ENCODE measurements at regions not wholly inside any gene's neighbourhood (a gene's known extent, or its start where the extent isn't known, plus 50 kb on each side); places are given as distances from the start of the nearest gene placed in this dataset.

DNA sequence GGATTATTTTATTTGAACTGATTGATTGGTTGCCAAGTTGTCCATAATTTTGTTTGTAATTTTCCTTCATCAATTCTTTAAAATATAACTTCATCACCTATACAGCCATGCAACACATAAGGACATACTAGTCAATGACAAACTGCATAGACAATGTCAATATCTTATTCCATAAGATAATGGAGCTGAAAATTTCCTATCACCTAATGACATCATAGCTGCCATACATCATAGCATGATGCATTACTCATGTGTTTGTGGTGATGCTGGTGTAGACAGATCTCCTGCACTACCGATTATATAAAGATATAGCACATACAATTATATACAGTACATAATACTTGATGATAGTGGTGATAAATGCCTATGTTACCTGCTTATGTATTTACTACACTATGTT is 369.8 kb upstream of the NT5C1B start:
- 97% methylated on average over 1 of the region's 1 CpG for WGBS
- Histone ChIP-seq H3K9ac (ENCODE audit: low read depth in 1 of 2, low read length in 2 of 2) (no peak overlapping the region), H3K9me3 (ENCODE audit: control insufficient read depth in 4 of 4, low read length in 3 of 4) (no peaks in the 10 kb centered on the region), H3K27me3 (ENCODE audit: control insufficient read depth in 4 of 4, insufficient read depth in 4 of 4, low read length in 3 of 4) (no peaks in the 10 kb centered on the region), H3K27ac (ENCODE audit: low read depth in 1 of 2, low read length in 2 of 2) (no peak overlapping the region), H3K36me3 (ENCODE audit: control insufficient read depth in 4 of 4, insufficient read depth in 3 of 4, low read depth in 1 of 4, low read length in 3 of 4) (no peaks in the 10 kb centered on the region), H3K4me3 (ENCODE audit: low read depth in 1 of 3, low read length in 3 of 3) (no peak overlapping the region), H3K4me1 (ENCODE audit: control insufficient read depth in 4 of 4, insufficient read depth in 4 of 4, low read length in 3 of 4) (peaks cover 0 to 1% (median 0%) of the 10 kb centered on the region in 4 donors)
- DNase-seq (ENCODE audit: low spot score): no peak
- no peak for TF ChIP-seq RAD21 (IDR thresholded peaks at IDR 0.05)
- no peak for TF ChIP-seq JUND (IDR thresholded peaks at IDR 0.05)
- no peak for TF ChIP-seq HNF4G (IDR thresholded peaks at IDR 0.05)
- TF ChIP-seq TAF1 (conservative IDR thresholded peaks at IDR 0.05): no peak
- TF ChIP-seq, protein P1, sequence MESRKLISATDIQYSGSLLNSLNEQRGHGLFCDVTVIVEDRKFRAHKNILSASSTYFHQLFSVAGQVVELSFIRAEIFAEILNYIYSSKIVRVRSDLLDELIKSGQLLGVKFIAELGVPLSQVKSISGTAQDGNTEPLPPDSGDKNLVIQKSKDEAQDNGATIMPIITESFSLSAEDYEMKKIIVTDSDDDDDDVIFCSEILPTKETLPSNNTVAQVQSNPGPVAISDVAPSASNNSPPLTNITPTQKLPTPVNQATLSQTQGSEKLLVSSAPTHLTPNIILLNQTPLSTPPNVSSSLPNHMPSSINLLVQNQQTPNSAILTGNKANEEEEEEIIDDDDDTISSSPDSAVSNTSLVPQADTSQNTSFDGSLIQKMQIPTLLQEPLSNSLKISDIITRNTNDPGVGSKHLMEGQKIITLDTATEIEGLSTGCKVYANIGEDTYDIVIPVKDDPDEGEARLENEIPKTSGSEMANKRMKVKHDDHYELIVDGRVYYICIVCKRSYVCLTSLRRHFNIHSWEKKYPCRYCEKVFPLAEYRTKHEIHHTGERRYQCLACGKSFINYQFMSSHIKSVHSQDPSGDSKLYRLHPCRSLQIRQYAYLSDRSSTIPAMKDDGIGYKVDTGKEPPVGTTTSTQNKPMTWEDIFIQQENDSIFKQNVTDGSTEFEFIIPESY (IDR thresholded peaks at IDR 0.05): no peak
- TF ChIP-seq NR2F2 (IDR thresholded peaks at IDR 0.05): no peak
- TF ChIP-seq, protein P2, sequence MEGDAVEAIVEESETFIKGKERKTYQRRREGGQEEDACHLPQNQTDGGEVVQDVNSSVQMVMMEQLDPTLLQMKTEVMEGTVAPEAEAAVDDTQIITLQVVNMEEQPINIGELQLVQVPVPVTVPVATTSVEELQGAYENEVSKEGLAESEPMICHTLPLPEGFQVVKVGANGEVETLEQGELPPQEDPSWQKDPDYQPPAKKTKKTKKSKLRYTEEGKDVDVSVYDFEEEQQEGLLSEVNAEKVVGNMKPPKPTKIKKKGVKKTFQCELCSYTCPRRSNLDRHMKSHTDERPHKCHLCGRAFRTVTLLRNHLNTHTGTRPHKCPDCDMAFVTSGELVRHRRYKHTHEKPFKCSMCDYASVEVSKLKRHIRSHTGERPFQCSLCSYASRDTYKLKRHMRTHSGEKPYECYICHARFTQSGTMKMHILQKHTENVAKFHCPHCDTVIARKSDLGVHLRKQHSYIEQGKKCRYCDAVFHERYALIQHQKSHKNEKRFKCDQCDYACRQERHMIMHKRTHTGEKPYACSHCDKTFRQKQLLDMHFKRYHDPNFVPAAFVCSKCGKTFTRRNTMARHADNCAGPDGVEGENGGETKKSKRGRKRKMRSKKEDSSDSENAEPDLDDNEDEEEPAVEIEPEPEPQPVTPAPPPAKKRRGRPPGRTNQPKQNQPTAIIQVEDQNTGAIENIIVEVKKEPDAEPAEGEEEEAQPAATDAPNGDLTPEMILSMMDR (IDR thresholded peaks at IDR 0.05; ENCODE audit: low read depth, low read length, missing input control): no peak
- TF ChIP-seq, protein P3, sequence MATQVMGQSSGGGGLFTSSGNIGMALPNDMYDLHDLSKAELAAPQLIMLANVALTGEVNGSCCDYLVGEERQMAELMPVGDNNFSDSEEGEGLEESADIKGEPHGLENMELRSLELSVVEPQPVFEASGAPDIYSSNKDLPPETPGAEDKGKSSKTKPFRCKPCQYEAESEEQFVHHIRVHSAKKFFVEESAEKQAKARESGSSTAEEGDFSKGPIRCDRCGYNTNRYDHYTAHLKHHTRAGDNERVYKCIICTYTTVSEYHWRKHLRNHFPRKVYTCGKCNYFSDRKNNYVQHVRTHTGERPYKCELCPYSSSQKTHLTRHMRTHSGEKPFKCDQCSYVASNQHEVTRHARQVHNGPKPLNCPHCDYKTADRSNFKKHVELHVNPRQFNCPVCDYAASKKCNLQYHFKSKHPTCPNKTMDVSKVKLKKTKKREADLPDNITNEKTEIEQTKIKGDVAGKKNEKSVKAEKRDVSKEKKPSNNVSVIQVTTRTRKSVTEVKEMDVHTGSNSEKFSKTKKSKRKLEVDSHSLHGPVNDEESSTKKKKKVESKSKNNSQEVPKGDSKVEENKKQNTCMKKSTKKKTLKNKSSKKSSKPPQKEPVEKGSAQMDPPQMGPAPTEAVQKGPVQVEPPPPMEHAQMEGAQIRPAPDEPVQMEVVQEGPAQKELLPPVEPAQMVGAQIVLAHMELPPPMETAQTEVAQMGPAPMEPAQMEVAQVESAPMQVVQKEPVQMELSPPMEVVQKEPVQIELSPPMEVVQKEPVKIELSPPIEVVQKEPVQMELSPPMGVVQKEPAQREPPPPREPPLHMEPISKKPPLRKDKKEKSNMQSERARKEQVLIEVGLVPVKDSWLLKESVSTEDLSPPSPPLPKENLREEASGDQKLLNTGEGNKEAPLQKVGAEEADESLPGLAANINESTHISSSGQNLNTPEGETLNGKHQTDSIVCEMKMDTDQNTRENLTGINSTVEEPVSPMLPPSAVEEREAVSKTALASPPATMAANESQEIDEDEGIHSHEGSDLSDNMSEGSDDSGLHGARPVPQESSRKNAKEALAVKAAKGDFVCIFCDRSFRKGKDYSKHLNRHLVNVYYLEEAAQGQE (IDR thresholded peaks at IDR 0.05): no peak
- no peak for TF ChIP-seq FOXA1 (IDR thresholded peaks at IDR 0.05)
- TF ChIP-seq HNF4A (conservative IDR thresholded peaks at IDR 0.05): no peak
- TF ChIP-seq, protein P4, sequence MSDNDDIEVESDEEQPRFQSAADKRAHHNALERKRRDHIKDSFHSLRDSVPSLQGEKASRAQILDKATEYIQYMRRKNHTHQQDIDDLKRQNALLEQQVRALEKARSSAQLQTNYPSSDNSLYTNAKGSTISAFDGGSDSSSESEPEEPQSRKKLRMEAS (IDR thresholded peaks at IDR 0.05): no peak
- TF ChIP-seq, protein P5, sequence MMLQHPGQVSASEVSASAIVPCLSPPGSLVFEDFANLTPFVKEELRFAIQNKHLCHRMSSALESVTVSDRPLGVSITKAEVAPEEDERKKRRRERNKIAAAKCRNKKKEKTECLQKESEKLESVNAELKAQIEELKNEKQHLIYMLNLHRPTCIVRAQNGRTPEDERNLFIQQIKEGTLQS (IDR thresholded peaks at IDR 0.05): no peak
- no peak for TF ChIP-seq YY1 (IDR thresholded peaks at IDR 0.05)

DNA sequence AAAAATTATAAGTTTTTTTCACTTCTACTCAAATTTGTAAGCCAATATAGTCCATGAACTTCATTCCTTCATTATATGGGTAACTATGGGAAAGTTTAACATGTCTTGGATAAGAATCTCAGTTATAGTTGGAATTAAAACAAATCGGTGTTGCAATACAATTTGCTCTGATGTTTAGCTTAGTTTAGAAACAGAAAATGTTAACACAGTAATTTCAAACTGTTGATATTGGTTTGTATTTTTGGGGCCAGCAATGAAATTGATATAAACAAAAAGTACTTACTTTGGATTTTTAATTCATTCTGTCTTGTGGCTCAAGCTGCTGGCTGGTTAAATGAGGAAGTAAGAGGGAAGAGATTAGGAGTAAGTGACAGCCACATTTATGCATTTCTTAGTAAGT is 368.5 kb upstream of the NT5C1B start:
- TF ChIP-seq GABPA (IDR thresholded peaks at IDR 0.05 in 1 of 2, conservative IDR thresholded peaks at IDR 0.05 in 1 of 2) (no peak), TAF1 (conservative IDR thresholded peaks at IDR 0.05) (no peak), HNF4A (conservative IDR thresholded peaks at IDR 0.05) (no peak), SP1 (IDR thresholded peaks at IDR 0.05) (no peak), YY1 (IDR thresholded peaks at IDR 0.05) (no peak), RAD21 (IDR thresholded peaks at IDR 0.05) (no peak), RXRA (IDR thresholded peaks at IDR 0.05) (no peak)
- TF ChIP-seq, protein P1 (IDR thresholded peaks at IDR 0.05): no peak
- TF ChIP-seq, protein P4 (IDR thresholded peaks at IDR 0.05): no peak
- H3K27me3 ChIP-seq (ENCODE audit: control insufficient read depth in 4 of 4, insufficient read depth in 4 of 4, low read length in 3 of 4): no peaks in the 10 kb centered on the region
- no peak overlapping the region for H3K27ac ChIP-seq (ENCODE audit: low read depth in 1 of 2, low read length in 2 of 2)
- no peak overlapping the region for H3K4me3 ChIP-seq (ENCODE audit: low read depth in 1 of 3, low read length in 3 of 3)
- H3K36me3 ChIP-seq (ENCODE audit: control insufficient read depth in 4 of 4, insufficient read depth in 3 of 4, low read depth in 1 of 4, low read length in 3 of 4): no peaks in the 10 kb centered on the region
- no peak for DNase-seq (ENCODE audit: low spot score)
- H3K9me3 ChIP-seq (ENCODE audit: control insufficient read depth in 4 of 4, low read length in 3 of 4): no peaks in the 10 kb centered on the region
- peaks cover 0 to 1% (median 0%) of the 10 kb centered on the region in 4 donors for H3K4me1 ChIP-seq (ENCODE audit: control insufficient read depth in 4 of 4, insufficient read depth in 4 of 4, low read length in 3 of 4)
- WGBS: 43% methylated on average over 1 of the region's 1 CpG
- no peak overlapping the region for H3K9ac ChIP-seq (ENCODE audit: low read depth in 1 of 2, low read length in 2 of 2)

Data from liver (tissue), 8 donors.